ENCODE measurements at regions not wholly inside any gene's neighbourhood (a gene's known extent, or its start where the extent isn't known, plus 50 kb on each side); places are given as distances from the start of the nearest gene placed in this dataset.
"Not testable (repeated sequence)": the region's sequence is repeated elsewhere in the genome, so short reads cannot be mapped to it uniquely, and the experiment has no call there.

- Histone ChIP-seq H3K27ac (ENCODE audit: low read depth in 2 of 2, low read length in 2 of 2) (no peak overlapping the region), H3K9me3 (ENCODE audit: control insufficient read depth in 2 of 3, insufficient read depth in 1 of 3, low read length in 3 of 3) (no peaks in the 10 kb centered on the region), H3K27me3 (ENCODE audit: control insufficient read depth, insufficient read depth, low read length) (no peaks in the 10 kb centered on the region), H3K4me1 (ENCODE audit: control insufficient read depth in 2 of 3, insufficient read depth in 2 of 3, low read depth in 1 of 3, low read length in 3 of 3) (no peaks in the 10 kb centered on the region), H3K36me3 (ENCODE audit: control insufficient read depth in 2 of 3, insufficient read depth in 3 of 3, low read length in 3 of 3) (no peaks in the 10 kb centered on the region), H3K4me3 (ENCODE audit: low read length in 3 of 3) (no peak overlapping the region), H3K9ac (ENCODE audit: low read length in 3 of 3) (no peak overlapping the region)
- DNase-seq: no peak
- FAIRE-seq: no peak
- no peak for TF ChIP-seq CTCF (IDR thresholded peaks at IDR 0.05; ENCODE audit: borderline replicate concordance, extremely low read depth, insufficient read depth)
- intact Hi-C loops (cut with DNase I): no loop called here
These were observed 377.1 kb downstream of the PRDM9 start for GRCh38 chr5:23884405-23885031.

GRCh38 chr5:23893561-23893960 lies 386.2 kb downstream of the PRDM9 start:
- H3K27ac ChIP-seq (ENCODE audit: low read depth in 2 of 2, low read length in 2 of 2): no peak overlapping the region
- H3K36me3 ChIP-seq (ENCODE audit: control insufficient read depth in 2 of 3, insufficient read depth in 3 of 3, low read length in 3 of 3): no peaks in the 10 kb centered on the region
- FAIRE-seq: no peak
- H3K4me1 ChIP-seq (ENCODE audit: control insufficient read depth in 2 of 3, insufficient read depth in 2 of 3, low read depth in 1 of 3, low read length in 3 of 3): no peaks in the 10 kb centered on the region
- DNase-seq: no peak
- H3K27me3 ChIP-seq (ENCODE audit: control insufficient read depth, insufficient read depth, low read length): no peaks in the 10 kb centered on the region
- H3K9me3 ChIP-seq (ENCODE audit: control insufficient read depth in 2 of 3, insufficient read depth in 1 of 3, low read length in 3 of 3): peaks cover 0 to 10% (median 0%) of the 10 kb centered on the region in 3 donors
- intact Hi-C loops (cut with DNase I): no loop called here
- TF ChIP-seq CTCF (IDR thresholded peaks at IDR 0.05; ENCODE audit: borderline replicate concordance, extremely low read depth, insufficient read depth): no peak
- H3K9ac ChIP-seq (ENCODE audit: low read length in 3 of 3): no peak overlapping the region
- no peak overlapping the region for H3K4me3 ChIP-seq (ENCODE audit: low read length in 3 of 3)

- H3K27ac ChIP-seq (ENCODE audit: low read depth in 2 of 2, low read length in 2 of 2): no peak overlapping the region
- H3K9ac ChIP-seq (ENCODE audit: low read length in 3 of 3): no peak overlapping the region
- no peaks in the 10 kb centered on the region for H3K4me1 ChIP-seq (ENCODE audit: control insufficient read depth in 2 of 3, insufficient read depth in 2 of 3, low read depth in 1 of 3, low read length in 3 of 3)
- TF ChIP-seq CTCF (IDR thresholded peaks at IDR 0.05; ENCODE audit: borderline replicate concordance, extremely low read depth, insufficient read depth): no peak
- no peak overlapping the region for H3K4me3 ChIP-seq (ENCODE audit: low read length in 3 of 3)
- DNase-seq (no peak), FAIRE-seq (no peak)
- H3K9me3 ChIP-seq (ENCODE audit: control insufficient read depth in 2 of 3, insufficient read depth in 1 of 3, low read length in 3 of 3): peaks cover 0 to 10% (median 0%) of the 10 kb centered on the region in 3 donors
- intact Hi-C loops (cut with DNase I): no loop called here
- H3K27me3 ChIP-seq (ENCODE audit: control insufficient read depth, insufficient read depth, low read length): no peaks in the 10 kb centered on the region
- H3K36me3 ChIP-seq (ENCODE audit: control insufficient read depth in 2 of 3, insufficient read depth in 3 of 3, low read length in 3 of 3): no peaks in the 10 kb centered on the region
These were observed 388.2 kb downstream of the PRDM9 start for GRCh38 chr5:23895614-23896013.

- intact Hi-C loops (cut with DNase I): no loop called here
- DNase-seq: no peak
- Histone ChIP-seq H3K9me3 (ENCODE audit: control insufficient read depth in 2 of 3, insufficient read depth in 1 of 3, low read length in 3 of 3) (no peaks in the 10 kb centered on the region), H3K36me3 (ENCODE audit: control insufficient read depth in 2 of 3, insufficient read depth in 3 of 3, low read length in 3 of 3) (no peaks in the 10 kb centered on the region), H3K4me3 (ENCODE audit: low read length in 3 of 3) (no peak overlapping the region), H3K9ac (ENCODE audit: low read length in 3 of 3) (no peak overlapping the region), H3K4me1 (ENCODE audit: control insufficient read depth in 2 of 3, insufficient read depth in 2 of 3, low read depth in 1 of 3, low read length in 3 of 3) (no peaks in the 10 kb centered on the region), H3K27ac (ENCODE audit: low read depth in 2 of 2, low read length in 2 of 2) (no peak overlapping the region), H3K27me3 (ENCODE audit: control insufficient read depth, insufficient read depth, low read length) (no peaks in the 10 kb centered on the region)
- no peak for FAIRE-seq
- TF ChIP-seq CTCF (IDR thresholded peaks at IDR 0.05; ENCODE audit: borderline replicate concordance, extremely low read depth, insufficient read depth): no peak
These were observed 423.6 kb downstream of the PRDM9 start for GRCh38 chr5:23930985-23931384.

- FAIRE-seq; H3K4me3 ChIP-seq (ENCODE audit: low read length in 3 of 3); intact Hi-C loops (cut with DNase I); H3K27ac ChIP-seq (ENCODE audit: low read depth in 2 of 2, low read length in 2 of 2); H3K27me3 ChIP-seq (ENCODE audit: control insufficient read depth, insufficient read depth, low read length); H3K4me1 ChIP-seq (ENCODE audit: control insufficient read depth in 2 of 3, insufficient read depth in 2 of 3, low read depth in 1 of 3, low read length in 3 of 3); H3K9me3 ChIP-seq (ENCODE audit: control insufficient read depth in 2 of 3, insufficient read depth in 1 of 3, low read length in 3 of 3); H3K9ac ChIP-seq (ENCODE audit: low read length in 3 of 3); H3K36me3 ChIP-seq (ENCODE audit: control insufficient read depth in 2 of 3, insufficient read depth in 3 of 3, low read length in 3 of 3): not testable (repeated sequence)
- DNase-seq: peak in 2 of 5 donors; percentile 2 to 56
These were observed 444.0 kb downstream of the PRDM9 start for GRCh38 chr5:23951261-23951928.
